Thyroid gland (tissue), 4 donors: ENCODE measurements at regions not wholly inside any gene's neighbourhood (a gene's known extent, or its start where the extent isn't known, plus 50 kb on each side); places are given as distances from the start of the nearest gene placed in this dataset.

Source experiments
- DNase-seq, 2 donors: peaks; one replicate each; pipeline ENCODE4 v3.0.0-alpha.2; 2019
- H3K27ac ChIP-seq, 3 donors: fragments of 200-600 bp; sonication (generic); 1 replicate in 2 of 3; 2 replicates in 1 of 3; pipeline ENCODE4 v1.5.1; 2016 to 2019; ENCODE audit warnings: mild to moderate bottlenecking in 1 of 3, moderate library complexity in 1 of 3
- H3K27me3 ChIP-seq: fragments of 200-600 bp; sonication (generic); one replicate; pipeline ENCODE4 v1.5.1; 2019
- H3K36me3 ChIP-seq, 2 donors: fragments of 200-600 bp; sonication (generic); one replicate each; pipeline ENCODE4 v1.5.1; 2016 to 2019
- H3K4me1 ChIP-seq, 2 donors: fragments of 200-600 bp; sonication (generic); one replicate each; pipeline ENCODE4 v1.5.1; 2017 to 2019
- H3K4me3 ChIP-seq, 3 donors: fragments of 200-600 bp; sonication (generic); replicated peaks in 1 of 3; 1 replicate in 2 of 3; 2 replicates in 1 of 3; pipeline ENCODE4 v1.5.1; 2016; ENCODE audit warnings: mild to moderate bottlenecking in 1 of 3
- H3K9me3 ChIP-seq: fragments of 200-600 bp; sonication (generic); one replicate; pipeline ENCODE4 v1.5.1; 2017
- CTCF ChIP-seq, 6 experiments: fragments of 200-600 bp in 3 of 6; fragments of 450-650 bp in 3 of 6; sonication (generic) in 3 of 6; IDR thresholded peaks; one replicate each; pipeline ENCODE4 v1.5.1; 2016 to 2019; ENCODE audit warnings: antibody characterized with exemption in 6 of 6, mild to moderate bottlenecking in 2 of 6, inconsistent platforms in 1 of 6, moderate library complexity in 1 of 6
- POLR2A ChIP-seq, 2 donors: fragments of 450-650 bp; IDR thresholded peaks; one replicate each; pipeline ENCODE4 v1.6.1; 2017; ENCODE audit warnings: antibody characterized with exemption in 2 of 2, mild to moderate bottlenecking in 2 of 2, moderate library complexity in 1 of 2
- WGBS, 2 donors: methylation state at CpG; one replicate each; pipeline ENCODE4 v1.1.5; 2017; 5-methylcytosine and 5-hydroxymethylcytosine counted together
- intact Hi-C: fragments of 100-400 bp; cut with DNase I; formaldehyde crosslinking; loops from one replicate; pipeline ENCODE4 v1.15.1; 2023

GRCh38 chr2:36031471-36031870 lies 324.1 kb upstream of the CRIM1 start:
- Histone ChIP-seq H3K4me3 (no peak overlapping the region), H3K9me3 (no peaks in the 10 kb centered on the region), H3K27me3 (no peaks in the 10 kb centered on the region), H3K4me1 (no peaks in the 10 kb centered on the region), H3K36me3 (no peaks in the 10 kb centered on the region), H3K27ac (no peak overlapping the region)
- intact Hi-C loops = no loop called here
- DNase-seq = no peak
- TF ChIP-seq POLR2A (IDR thresholded peaks at IDR 0.05) (no peak), CTCF (IDR thresholded peaks at IDR 0.05) (no peak)
- 0 to 67% methylated on average over 1 of the region's 1 CpG for WGBS, 2 donors

GRCh38 chr2:36027616-36028015 lies 328.0 kb upstream of the CRIM1 start:
- 73 to 76% methylated on average over 2 of the region's 2 CpGs for WGBS, 2 donors
- no peak overlapping the region for H3K27ac ChIP-seq
- no peaks in the 10 kb centered on the region for H3K4me1 ChIP-seq
- no peaks in the 10 kb centered on the region for H3K27me3 ChIP-seq
- DNase-seq = no peak
- H3K9me3 ChIP-seq = no peaks in the 10 kb centered on the region
- intact Hi-C loops = no loop called here
- no peaks in the 10 kb centered on the region for H3K36me3 ChIP-seq
- TF ChIP-seq POLR2A (IDR thresholded peaks at IDR 0.05) (no peak), CTCF (IDR thresholded peaks at IDR 0.05) (no peak)
- no peak overlapping the region for H3K4me3 ChIP-seq

GRCh38 chr2:36013064-36013463 lies 342.5 kb upstream of the CRIM1 start:
- 51 to 70% methylated on average over 1 of the region's 1 CpG for WGBS, 2 donors
- no peak overlapping the region for H3K4me3 ChIP-seq
- no peak for DNase-seq
- H3K36me3 ChIP-seq = no peaks in the 10 kb centered on the region
- TF ChIP-seq CTCF (IDR thresholded peaks at IDR 0.05) (no peak), POLR2A (IDR thresholded peaks at IDR 0.05) (no peak)
- H3K4me1 ChIP-seq = no peaks in the 10 kb centered on the region
- H3K27ac ChIP-seq = no peak overlapping the region
- no peaks in the 10 kb centered on the region for H3K9me3 ChIP-seq
- no peaks in the 10 kb centered on the region for H3K27me3 ChIP-seq
- intact Hi-C loops = no loop called here

- WGBS, 2 donors = 86 to 97% methylated on average over 4 of the region's 4 CpGs
- no peaks in the 10 kb centered on the region for H3K36me3 ChIP-seq
- H3K27me3 ChIP-seq = no peaks in the 10 kb centered on the region
- TF ChIP-seq CTCF (IDR thresholded peaks at IDR 0.05) = no peak
- no peak for TF ChIP-seq POLR2A (IDR thresholded peaks at IDR 0.05)
- H3K27ac ChIP-seq = no peak overlapping the region
- no peaks in the 10 kb centered on the region for H3K4me1 ChIP-seq
- DNase-seq = no peak
- no peaks in the 10 kb centered on the region for H3K9me3 ChIP-seq
- intact Hi-C loops = no loop called here
- no peak overlapping the region for H3K4me3 ChIP-seq
These were observed 349.1 kb upstream of the CRIM1 start for GRCh38 chr2:36006444-36006843.

GRCh38 chr2:36002941-36003340 lies 352.6 kb upstream of the CRIM1 start:
- WGBS, 2 donors = 64 to 67% methylated on average over 1 of the region's 1 CpG
- Histone ChIP-seq H3K27me3 (no peaks in the 10 kb centered on the region), H3K27ac (no peak overlapping the region), H3K4me3 (no peak overlapping the region), H3K36me3 (no peaks in the 10 kb centered on the region), H3K4me1 (no peaks in the 10 kb centered on the region), H3K9me3 (no peaks in the 10 kb centered on the region)
- TF ChIP-seq POLR2A (IDR thresholded peaks at IDR 0.05) (no peak), CTCF (IDR thresholded peaks at IDR 0.05) (no peak)
- intact Hi-C loops = no loop called here
- no peak for DNase-seq
